GM18520 (cell line): ENCODE measurements at regions not wholly inside any gene's neighbourhood (a gene's known extent, or its start where the extent isn't known, plus 50 kb on each side); places are given as distances from the start of the nearest gene placed in this dataset.
"Not testable (repeated sequence)": the region's sequence is repeated elsewhere in the genome, so short reads cannot be mapped to it uniquely, and the experiment has no call there.

Experiments
- ATAC-seq: cut with Tn5 transposase; IDR thresholded peaks from one replicate; pipeline ENCODE4 v1.9.1; 2021; ENCODE audit not compliant: unreplicated experiment

DNA sequence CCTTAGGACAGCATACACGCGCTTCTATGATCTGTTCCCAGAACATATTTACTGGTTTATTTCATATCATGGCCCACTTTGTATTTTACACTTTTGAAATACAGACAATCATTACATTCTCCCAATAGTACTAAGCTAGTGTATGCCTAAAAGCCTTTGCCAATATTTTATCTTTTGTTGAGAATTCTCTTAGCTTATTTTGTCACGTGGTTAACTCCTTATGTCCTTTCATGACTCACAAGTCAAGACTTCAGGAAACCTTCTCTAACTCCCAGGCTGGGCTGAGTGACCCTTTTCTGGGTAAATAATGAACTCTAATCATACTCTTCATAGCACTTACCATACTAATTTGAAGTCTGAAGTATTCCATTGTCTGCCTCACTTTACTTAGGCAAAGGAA is 444.8 kb downstream of the ZNF33B start:
- ATAC-seq: not testable (repeated sequence)

- ATAC-seq: not testable (repeated sequence)
Observed at GRCh38 chr10:42192450-42192849, 445.9 kb downstream of the ZNF33B start.

DNA sequence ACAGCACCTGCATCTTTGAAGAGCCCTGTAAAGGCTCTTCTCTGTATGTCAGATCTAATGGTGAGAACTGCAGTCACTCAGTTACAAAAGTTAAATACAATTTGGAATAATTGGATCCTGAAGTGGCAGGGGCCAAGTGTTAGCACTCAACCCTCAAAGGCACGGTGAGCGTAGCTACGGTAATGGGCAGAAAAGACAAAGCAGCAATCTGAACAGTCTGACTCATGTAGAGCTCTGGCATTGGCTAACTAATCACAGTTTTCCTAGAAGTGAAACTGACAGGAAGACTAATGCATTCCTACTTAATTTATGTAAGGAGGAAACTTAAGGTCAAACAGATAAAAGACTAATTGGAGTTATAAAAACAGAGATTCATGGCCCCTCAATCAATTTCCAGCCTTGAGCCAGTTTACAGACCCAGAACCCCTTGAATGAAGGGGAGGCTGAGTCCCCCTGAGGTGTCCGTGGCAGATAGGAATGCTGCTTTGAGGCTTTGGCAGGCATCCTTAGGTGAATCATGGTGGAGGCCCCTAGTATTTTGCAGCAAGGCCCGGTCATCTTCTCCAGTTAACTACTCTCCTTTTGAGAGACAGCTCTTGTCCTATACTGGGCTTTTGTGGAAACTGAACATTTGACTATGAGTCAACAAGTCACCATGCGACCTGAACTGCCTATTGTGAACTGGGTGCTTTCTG is 450.7 kb downstream of the ZNF33B start:
- ATAC-seq: not testable (repeated sequence)

- not testable (repeated sequence) for ATAC-seq
Observed at GRCh38 chr10:42177793-42178689, 460.3 kb downstream of the ZNF33B start.

- no peak for ATAC-seq
Observed at GRCh38 chr10:42177077-42177792, 461.1 kb downstream of the ZNF33B start.

DNA sequence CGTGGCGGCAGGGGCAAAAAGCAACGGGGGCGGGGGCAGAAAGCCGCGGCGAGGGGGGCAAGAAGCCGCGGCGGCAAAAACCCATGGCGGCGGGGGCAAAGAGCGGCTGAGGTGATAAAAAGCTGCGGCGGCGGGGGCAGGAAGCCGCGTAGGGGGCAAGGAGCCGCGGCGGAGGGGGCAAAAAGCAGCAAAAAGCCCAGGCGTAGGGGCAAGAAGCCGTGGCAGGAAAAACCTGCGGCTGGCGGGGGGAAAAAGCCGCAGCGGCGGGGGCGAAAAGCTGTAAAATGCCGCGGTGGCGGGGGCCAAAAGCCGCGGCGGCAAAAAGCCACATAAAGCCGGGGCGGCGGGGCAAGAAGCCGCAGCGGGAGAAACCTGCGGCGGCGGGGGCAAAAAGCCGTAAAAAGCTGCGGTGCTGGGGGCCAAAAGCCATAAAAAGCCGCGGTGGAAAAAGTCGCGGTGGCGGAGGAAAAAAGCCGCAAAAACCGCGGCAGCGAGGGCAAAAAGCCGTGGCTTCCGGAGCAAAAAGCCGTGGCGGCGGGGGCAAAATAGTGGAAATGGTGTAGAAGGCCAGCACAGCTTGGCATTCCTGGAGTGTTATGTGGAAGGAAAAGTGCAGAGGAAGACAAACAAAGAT is 487.8 kb downstream of the ZNF33B start:
- no peak for ATAC-seq

- no peak for ATAC-seq
Observed at GRCh38 chr10:42149722-42150427, 488.5 kb downstream of the ZNF33B start.

DNA sequence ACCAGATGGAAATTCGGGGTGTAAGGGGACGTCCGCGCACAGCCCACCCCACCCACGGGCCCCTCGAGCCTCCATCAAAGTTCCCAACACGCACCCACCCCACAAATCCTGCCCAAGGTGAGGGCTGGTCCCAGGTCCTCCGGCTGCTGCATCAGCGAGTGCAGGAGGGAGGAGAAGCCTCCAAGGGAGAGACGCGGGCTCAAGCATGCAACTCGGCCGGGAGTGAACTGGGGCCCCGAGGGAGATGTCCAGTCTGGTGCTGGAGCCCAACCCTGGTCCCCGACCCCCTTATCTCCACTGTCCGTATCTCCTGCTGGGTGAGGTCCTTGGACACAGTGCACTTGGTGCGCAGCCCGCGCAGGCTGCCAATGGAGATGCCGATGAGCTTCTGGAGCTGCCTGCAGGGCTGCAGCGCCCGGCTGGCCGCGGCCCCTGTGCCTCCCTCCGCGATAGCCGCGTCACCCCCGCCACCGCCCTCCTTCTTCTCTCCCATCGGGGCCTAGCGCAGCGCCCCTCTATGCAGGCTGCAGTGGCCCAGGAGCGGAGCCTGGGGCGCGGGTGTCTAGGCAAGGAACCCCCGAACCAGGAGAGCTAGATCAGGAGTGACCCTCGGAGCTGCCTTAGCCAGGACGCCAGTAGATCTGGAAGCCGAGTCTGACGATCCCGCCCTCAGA is 489.2 kb downstream of the ZNF33B start:
- no peak for ATAC-seq

GRCh38 chr10:42146165-42146564 is 492.2 kb downstream of the ZNF33B start:
- not testable (repeated sequence) for ATAC-seq

- ATAC-seq: not testable (repeated sequence)
Observed at GRCh38 chr10:42138023-42138422, 500.3 kb downstream of the ZNF33B start.

- ATAC-seq: no peak
Observed at GRCh38 chr10:42113158-42113450, 525.3 kb downstream of the ZNF33B start.

DNA sequence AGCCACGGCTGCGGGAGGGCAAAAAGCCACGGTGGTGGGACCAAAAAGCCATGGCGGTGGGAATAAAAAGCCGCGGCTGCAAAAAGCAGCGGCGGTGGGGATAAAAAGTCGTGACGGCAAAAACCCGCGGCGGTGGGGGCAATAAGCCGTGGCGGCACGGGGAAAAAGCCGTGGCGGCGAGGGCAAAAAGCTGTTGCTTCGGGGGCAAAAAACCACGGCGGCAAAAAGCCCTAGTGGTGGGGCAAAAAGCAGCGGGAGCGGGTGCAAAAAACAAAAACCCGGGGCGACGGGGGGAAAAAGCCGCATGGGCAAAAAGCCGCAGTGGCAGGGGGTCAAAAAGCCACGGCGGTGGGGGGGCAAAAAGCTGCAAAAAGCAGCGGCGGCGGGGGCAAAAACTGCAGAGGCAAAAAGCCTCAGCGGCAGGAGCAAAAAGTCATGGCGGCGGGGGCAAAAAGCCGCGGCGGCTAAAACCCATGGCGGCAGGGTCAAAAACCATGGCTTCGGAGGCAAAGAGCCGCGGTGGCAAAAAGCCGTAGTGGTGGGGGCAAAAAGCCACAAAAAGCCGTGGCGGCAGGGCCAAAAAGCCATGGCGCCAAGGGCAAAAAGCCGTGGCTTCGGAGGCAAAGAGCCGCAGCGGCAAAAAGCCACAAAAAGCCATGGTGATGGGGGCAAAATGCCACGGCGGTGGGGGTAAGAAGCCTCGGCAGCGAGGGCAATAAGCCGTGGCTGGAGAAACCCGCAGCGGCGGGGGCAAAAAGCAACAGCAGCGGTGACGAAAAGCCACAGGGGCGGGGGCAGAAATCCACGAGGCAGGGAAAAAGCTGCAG is 525.8 kb downstream of the ZNF33B start:
- ATAC-seq: no peak

DNA sequence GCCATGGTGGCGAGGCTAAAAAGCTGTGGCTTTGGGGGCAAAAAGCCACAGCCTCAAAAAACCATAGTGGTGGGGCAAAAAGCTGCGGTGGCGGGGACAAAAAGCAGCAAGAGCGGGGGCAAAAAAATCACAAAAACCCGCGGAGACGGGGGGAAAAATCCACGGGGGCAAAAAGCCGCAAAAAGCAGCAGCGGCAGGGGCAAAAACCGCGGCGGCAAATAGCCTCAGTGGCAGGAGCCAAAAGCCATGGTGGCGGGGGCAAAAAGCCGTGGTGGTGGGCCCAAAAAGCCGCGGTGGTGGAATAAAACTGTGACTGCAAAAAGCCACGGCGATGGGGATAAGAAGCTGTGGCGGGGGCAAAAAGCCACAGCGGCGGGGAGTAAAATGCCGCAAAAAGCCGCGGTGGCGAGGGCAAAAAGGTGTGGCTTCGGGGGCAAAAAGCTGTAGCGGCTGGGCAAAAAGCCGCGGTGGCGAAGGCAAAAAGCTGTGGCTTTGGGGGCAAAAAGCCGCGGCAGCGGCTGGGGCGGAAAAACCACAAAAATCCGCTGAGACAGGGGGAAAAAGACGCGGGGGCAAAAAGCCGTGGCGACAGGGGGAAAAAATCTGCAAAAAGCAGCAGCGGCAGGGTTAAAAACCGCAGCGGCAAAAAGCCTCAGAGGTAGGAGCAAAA is 526.6 kb downstream of the ZNF33B start:
- ATAC-seq: no peak

GRCh38 chr10:42111076-42111475 is 527.3 kb downstream of the ZNF33B start:
- ATAC-seq: no peak
